ENCODE measurements at regions not wholly inside any gene's neighbourhood (a gene's known extent, or its start where the extent isn't known, plus 50 kb on each side); places are given as distances from the start of the nearest gene placed in this dataset.

- TF ChIP-seq CHD4 (IDR thresholded peaks at IDR 0.05; ENCODE audit: insufficient read depth, insufficient replicate concordance, low read depth, low read length, poor library complexity, severe bottlenecking) = no peak
- TF ChIP-seq, protein P1, sequence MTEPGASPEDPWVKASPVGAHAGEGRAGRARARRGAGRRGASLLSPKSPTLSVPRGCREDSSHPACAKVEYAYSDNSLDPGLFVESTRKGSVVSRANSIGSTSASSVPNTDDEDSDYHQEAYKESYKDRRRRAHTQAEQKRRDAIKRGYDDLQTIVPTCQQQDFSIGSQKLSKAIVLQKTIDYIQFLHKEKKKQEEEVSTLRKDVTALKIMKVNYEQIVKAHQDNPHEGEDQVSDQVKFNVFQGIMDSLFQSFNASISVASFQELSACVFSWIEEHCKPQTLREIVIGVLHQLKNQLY (CRISPR knock-in tag; conservative IDR thresholded peaks at IDR 0.05) = no peak
- no peak for TF ChIP-seq JUND (IDR thresholded peaks at IDR 0.05; ENCODE audit: borderline replicate concordance, low read depth, low read length)
- TF ChIP-seq JUND (tag; IDR thresholded peaks at IDR 0.05; ENCODE audit: borderline replicate concordance, low read depth, low read length) = no peak
- no peak for TF ChIP-seq NR2F6 (CRISPR knock-in tag; IDR thresholded peaks at IDR 0.05)
- no peak for TF ChIP-seq YY1 (IDR thresholded peaks at IDR 0.05; ENCODE audit: borderline replicate concordance in 1 of 3, control insufficient read depth in 1 of 3, extremely low read depth in 1 of 3, insufficient read depth in 3 of 3, insufficient read length in 1 of 3, insufficient replicate concordance in 2 of 3, low read depth in 1 of 3, low read length in 2 of 3)
- TF ChIP-seq MTA1 (IDR thresholded peaks at IDR 0.05; ENCODE audit: borderline replicate concordance) = no peak
- TF ChIP-seq GATAD2A (IDR thresholded peaks at IDR 0.05) = no peak
- TF ChIP-seq GATAD2B (IDR thresholded peaks at IDR 0.05; ENCODE audit: borderline replicate concordance) = no peak
- TF ChIP-seq, protein P2, sequence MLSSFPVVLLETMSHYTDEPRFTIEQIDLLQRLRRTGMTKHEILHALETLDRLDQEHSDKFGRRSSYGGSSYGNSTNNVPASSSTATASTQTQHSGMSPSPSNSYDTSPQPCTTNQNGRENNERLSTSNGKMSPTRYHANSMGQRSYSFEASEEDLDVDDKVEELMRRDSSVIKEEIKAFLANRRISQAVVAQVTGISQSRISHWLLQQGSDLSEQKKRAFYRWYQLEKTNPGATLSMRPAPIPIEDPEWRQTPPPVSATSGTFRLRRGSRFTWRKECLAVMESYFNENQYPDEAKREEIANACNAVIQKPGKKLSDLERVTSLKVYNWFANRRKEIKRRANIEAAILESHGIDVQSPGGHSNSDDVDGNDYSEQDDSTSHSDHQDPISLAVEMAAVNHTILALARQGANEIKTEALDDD (IDR thresholded peaks at IDR 0.05) = no peak
- TF ChIP-seq, protein P3, sequence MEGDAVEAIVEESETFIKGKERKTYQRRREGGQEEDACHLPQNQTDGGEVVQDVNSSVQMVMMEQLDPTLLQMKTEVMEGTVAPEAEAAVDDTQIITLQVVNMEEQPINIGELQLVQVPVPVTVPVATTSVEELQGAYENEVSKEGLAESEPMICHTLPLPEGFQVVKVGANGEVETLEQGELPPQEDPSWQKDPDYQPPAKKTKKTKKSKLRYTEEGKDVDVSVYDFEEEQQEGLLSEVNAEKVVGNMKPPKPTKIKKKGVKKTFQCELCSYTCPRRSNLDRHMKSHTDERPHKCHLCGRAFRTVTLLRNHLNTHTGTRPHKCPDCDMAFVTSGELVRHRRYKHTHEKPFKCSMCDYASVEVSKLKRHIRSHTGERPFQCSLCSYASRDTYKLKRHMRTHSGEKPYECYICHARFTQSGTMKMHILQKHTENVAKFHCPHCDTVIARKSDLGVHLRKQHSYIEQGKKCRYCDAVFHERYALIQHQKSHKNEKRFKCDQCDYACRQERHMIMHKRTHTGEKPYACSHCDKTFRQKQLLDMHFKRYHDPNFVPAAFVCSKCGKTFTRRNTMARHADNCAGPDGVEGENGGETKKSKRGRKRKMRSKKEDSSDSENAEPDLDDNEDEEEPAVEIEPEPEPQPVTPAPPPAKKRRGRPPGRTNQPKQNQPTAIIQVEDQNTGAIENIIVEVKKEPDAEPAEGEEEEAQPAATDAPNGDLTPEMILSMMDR (IDR thresholded peaks at IDR 0.05 in 2 of 3, conservative IDR thresholded peaks at IDR 0.05 in 1 of 3; ENCODE audit: insufficient read depth in 2 of 3, low read depth in 1 of 3, low read length in 3 of 3) = no peak
Measured at GRCh38 chr2:212912445-212913103, 238.8 kb downstream of the IKZF2 start.

Measured in K562 (cell line).